Sigmoid colon (tissue), 4 donors: ENCODE measurements at regions not wholly inside any gene's neighbourhood (a gene's known extent, or its start where the extent isn't known, plus 50 kb on each side); places are given as distances from the start of the nearest gene placed in this dataset.

Experiments
- CTCF ChIP-seq, 4 experiments: fragments of 450-650 bp in 3 of 4; fragments of 200-600 bp in 1 of 4; IDR thresholded peaks; one replicate each; pipeline ENCODE4 v1.5.1; 2016 to 2019; ENCODE audit warnings: antibody characterized with exemption in 4 of 4, mild to moderate bottlenecking in 3 of 4, moderate library complexity in 2 of 4
- EP300 ChIP-seq, 4 donors: sonication (generic); formaldehyde crosslinking; IDR thresholded peaks; one replicate each; pipeline ENCODE4 v1.6.1; 2017; ENCODE audit warnings: antibody characterized with exemption in 4 of 4
- POLR2A ChIP-seq, 2 donors: fragments of 450-650 bp; IDR thresholded peaks; one replicate each; pipeline ENCODE4 v1.6.1; 2016; ENCODE audit warnings: antibody characterized with exemption in 2 of 2, mild to moderate bottlenecking in 2 of 2, moderate library complexity in 2 of 2
- POLR2AphosphoS5 ChIP-seq, 4 donors: sonication (generic); formaldehyde crosslinking; IDR thresholded peaks; one replicate each; pipeline ENCODE4 v1.6.1; 2017; ENCODE audit warnings: antibody characterized with exemption in 4 of 4

GRCh38 chr9:102550266-102550665 lies 444.9 kb upstream of the CYLC2 start:
- TF ChIP-seq POLR2AphosphoS5 (IDR thresholded peaks at IDR 0.05) (no peak), CTCF (IDR thresholded peaks at IDR 0.05) (no peak), POLR2A (IDR thresholded peaks at IDR 0.05) (no peak), EP300 (IDR thresholded peaks at IDR 0.05) (no peak)
